HCT116 (cell line): ENCODE measurements at regions not wholly inside any gene's neighbourhood (a gene's known extent, or its start where the extent isn't known, plus 50 kb on each side); places are given as distances from the start of the nearest gene placed in this dataset.

Experiments
- EZH2phosphoT487 ChIP-seq: fragments of 200-600 bp; IDR thresholded peaks from 2 replicates; pipeline ENCODE4 v1.6.1; 2018; ENCODE audit warnings: antibody characterized with exemption, borderline replicate concordance
- POLR2AphosphoS5 ChIP-seq: IDR thresholded peaks from 2 replicates; pipeline ENCODE4 v1.6.1; 2011; ENCODE audit warnings: mild to moderate bottlenecking, low read depth, low read length, moderate library complexity
- TF ChIP-seq, protein P1 (sequence below), 3 experiments: fragments of 200-600 bp in 1 of 3; sonication (generic) in 1 of 3; IDR thresholded peaks in 2 of 3; conservative IDR thresholded peaks in 1 of 3; 2 replicates each; pipeline ENCODE4 v1.5.1; 2012 to 2017; ENCODE audit warnings: low read depth in 2 of 3, low read length in 2 of 3, antibody characterized with exemption in 1 of 3, borderline replicate concordance in 1 of 3, control low read depth in 1 of 3, mild to moderate bottlenecking in 1 of 3, mixed read lengths in 1 of 3, mixed run types in 1 of 3, moderate library complexity in 1 of 3; ENCODE audit not compliant: insufficient read depth in 1 of 3
- TF ChIP-seq, protein P2 (sequence below): IDR thresholded peaks from 2 replicates; pipeline ENCODE4 v1.6.1; 2011; ENCODE audit warnings: mild to moderate bottlenecking, low read length, moderate library complexity; ENCODE audit not compliant: insufficient replicate concordance; ENCODE audit errors: extremely low read depth

DNA sequence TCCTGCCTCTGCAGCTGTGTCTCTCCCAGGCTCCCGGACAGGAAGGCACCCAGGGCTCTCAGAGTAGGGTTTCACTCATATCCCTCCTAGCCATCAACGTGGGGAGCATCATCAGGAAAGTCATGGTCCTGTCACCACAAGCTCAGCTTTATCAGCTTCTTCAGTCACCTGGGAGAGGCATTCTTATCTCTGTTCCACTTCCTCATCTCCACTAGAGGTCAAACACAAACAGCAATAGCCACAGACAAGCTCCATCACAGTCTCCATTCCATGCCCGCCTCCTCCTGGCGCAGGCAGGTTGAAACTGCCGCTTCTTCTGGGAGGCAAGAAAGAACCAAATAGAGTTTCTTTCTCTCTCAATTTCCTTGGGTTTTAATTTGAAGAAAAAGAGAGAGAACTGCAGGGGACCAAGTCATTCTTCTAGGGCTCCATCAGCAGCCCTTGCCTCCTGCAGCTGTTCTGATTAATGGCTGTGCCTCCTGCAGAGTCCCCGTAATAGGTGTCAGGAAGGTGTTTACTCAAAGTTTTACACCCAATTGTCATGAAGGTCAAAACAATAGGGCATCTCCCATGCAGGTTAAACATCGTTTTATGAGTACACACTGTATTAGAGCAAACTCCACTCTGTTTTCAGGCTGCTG, 377.9 kb downstream of the TMEM182 start:
- TF ChIP-seq, protein P1, sequence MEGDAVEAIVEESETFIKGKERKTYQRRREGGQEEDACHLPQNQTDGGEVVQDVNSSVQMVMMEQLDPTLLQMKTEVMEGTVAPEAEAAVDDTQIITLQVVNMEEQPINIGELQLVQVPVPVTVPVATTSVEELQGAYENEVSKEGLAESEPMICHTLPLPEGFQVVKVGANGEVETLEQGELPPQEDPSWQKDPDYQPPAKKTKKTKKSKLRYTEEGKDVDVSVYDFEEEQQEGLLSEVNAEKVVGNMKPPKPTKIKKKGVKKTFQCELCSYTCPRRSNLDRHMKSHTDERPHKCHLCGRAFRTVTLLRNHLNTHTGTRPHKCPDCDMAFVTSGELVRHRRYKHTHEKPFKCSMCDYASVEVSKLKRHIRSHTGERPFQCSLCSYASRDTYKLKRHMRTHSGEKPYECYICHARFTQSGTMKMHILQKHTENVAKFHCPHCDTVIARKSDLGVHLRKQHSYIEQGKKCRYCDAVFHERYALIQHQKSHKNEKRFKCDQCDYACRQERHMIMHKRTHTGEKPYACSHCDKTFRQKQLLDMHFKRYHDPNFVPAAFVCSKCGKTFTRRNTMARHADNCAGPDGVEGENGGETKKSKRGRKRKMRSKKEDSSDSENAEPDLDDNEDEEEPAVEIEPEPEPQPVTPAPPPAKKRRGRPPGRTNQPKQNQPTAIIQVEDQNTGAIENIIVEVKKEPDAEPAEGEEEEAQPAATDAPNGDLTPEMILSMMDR (IDR thresholded peaks at IDR 0.05 in 2 of 3, conservative IDR thresholded peaks at IDR 0.05 in 1 of 3; ENCODE audit: borderline replicate concordance in 1 of 3, insufficient read depth in 1 of 3, low read depth in 2 of 3, low read length in 2 of 3): no peak
- TF ChIP-seq EZH2phosphoT487: no peak
- TF ChIP-seq POLR2AphosphoS5: no peak
- TF ChIP-seq, protein P2, sequence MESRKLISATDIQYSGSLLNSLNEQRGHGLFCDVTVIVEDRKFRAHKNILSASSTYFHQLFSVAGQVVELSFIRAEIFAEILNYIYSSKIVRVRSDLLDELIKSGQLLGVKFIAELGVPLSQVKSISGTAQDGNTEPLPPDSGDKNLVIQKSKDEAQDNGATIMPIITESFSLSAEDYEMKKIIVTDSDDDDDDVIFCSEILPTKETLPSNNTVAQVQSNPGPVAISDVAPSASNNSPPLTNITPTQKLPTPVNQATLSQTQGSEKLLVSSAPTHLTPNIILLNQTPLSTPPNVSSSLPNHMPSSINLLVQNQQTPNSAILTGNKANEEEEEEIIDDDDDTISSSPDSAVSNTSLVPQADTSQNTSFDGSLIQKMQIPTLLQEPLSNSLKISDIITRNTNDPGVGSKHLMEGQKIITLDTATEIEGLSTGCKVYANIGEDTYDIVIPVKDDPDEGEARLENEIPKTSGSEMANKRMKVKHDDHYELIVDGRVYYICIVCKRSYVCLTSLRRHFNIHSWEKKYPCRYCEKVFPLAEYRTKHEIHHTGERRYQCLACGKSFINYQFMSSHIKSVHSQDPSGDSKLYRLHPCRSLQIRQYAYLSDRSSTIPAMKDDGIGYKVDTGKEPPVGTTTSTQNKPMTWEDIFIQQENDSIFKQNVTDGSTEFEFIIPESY: no peak
